HCT116 (cell line): ENCODE measurements at regions not wholly inside any gene's neighbourhood (a gene's known extent, or its start where the extent isn't known, plus 50 kb on each side); places are given as distances from the start of the nearest gene placed in this dataset.

Source experiments
- ATAC-seq: fragments of 200-7000 bp; cut with Tn5 transposase; 2 replicates; pipeline ENCODE4 v1.9.1; 2020; ENCODE audit warnings: mild to moderate bottlenecking, moderate library complexity
- BruUV-seq: library from RNA; stranded (reverse); fragments of 400-500 nt; replicated peaks from 2 replicates; lab custom pipeline; 2021; lab: Mats Ljungman, UMichigan
- CTCF ChIA-PET: fragments of 300-600 bp; sonication (Branson Sonifier 250); formaldehyde crosslinking; loops from one replicate; lab custom pipeline; 2021; ENCODE audit warnings: antibody characterized with exemption; lab: Charles Lee
- POLR2A ChIA-PET: fragments of 300-600, 350-600 bp; sonication (Branson Sonifier 250); formaldehyde crosslinking; loops from one replicate; lab custom pipeline; 2021; ENCODE audit warnings: antibody characterized with exemption; lab: Charles Lee
- RAD21 ChIA-PET, 2 experiments: fragments of 300-600 bp; sonication (Branson Sonifier 250); formaldehyde crosslinking; loops; one replicate each; lab custom pipeline; 2023; ENCODE audit warnings: low total read pairs in 2 of 2; ENCODE audit not compliant: uncharacterized antibody in 2 of 2, unreplicated experiment in 2 of 2, low non-redundant PET in 1 of 2; lab: Charles Lee
- DNase-seq: peaks from one replicate; pipeline ENCODE4 v3.0.0-alpha.2; 2010; ENCODE audit warnings: low read depth, low spot score
- H2AFZ ChIP-seq: fragments of 200-600 bp; shearing (Covaris generic), sonication (generic); 2 replicates; pipeline ENCODE4 v1.6.1; 2017; ENCODE audit warnings: low read depth, mixed run types, mixed read lengths, antibody characterized with exemption, low read length; ENCODE audit not compliant: poor library complexity, severe bottlenecking
- H3K27ac ChIP-seq: 2 replicates; pipeline ENCODE4 v1.5.1; 2012; ENCODE audit warnings: low read depth, low read length
- H3K27me3 ChIP-seq: fragments of 200-600 bp; sonication (generic); 2 replicates; pipeline ENCODE4 v1.6.1; 2016; ENCODE audit warnings: mixed run types, low read length, mixed read lengths; ENCODE audit not compliant: insufficient read depth
- H3K36me3 ChIP-seq, 2 experiments: fragments of 200-500 bp in 1 of 2; fragments of 200-600 bp in 1 of 2; sonication (Bioruptor generic) in 1 of 2; sonication (generic) in 1 of 2; 2 replicates each; pipeline versions ENCODE4 v1.5.1 to v1.6.1; 2014 to 2016; ENCODE audit warnings: low read length in 2 of 2, inconsistent platforms in 1 of 2, mixed read lengths in 1 of 2, mixed run types in 1 of 2; ENCODE audit not compliant: insufficient read depth in 2 of 2, control insufficient read depth in 1 of 2
- H3K4me1 ChIP-seq, 2 experiments: fragments of 200-600 bp in 1 of 2; sonication (generic) in 1 of 2; 2 replicates each; pipeline versions ENCODE4 v1.5.1 to v1.6.1; 2012 to 2017; ENCODE audit warnings: low read length in 2 of 2, inconsistent platforms in 1 of 2, mild to moderate bottlenecking in 1 of 2, mixed read lengths in 1 of 2, mixed run types in 1 of 2, moderate library complexity in 1 of 2; ENCODE audit not compliant: insufficient read depth in 2 of 2, control insufficient read depth in 1 of 2
- H3K4me2 ChIP-seq: fragments of 200-600 bp; sonication (generic); 2 replicates; pipeline ENCODE4 v1.6.1; 2017; ENCODE audit warnings: mixed run types, low read length, mixed read lengths
- H3K4me3 ChIP-seq, 2 experiments: fragments of 200-600 bp in 1 of 2; sonication (generic) in 1 of 2; replicated peaks in 1 of 2; 2 replicates each; pipeline ENCODE4 v1.5.1; 2011 to 2016; ENCODE audit warnings: low read length in 2 of 2, control low read depth in 1 of 2, low read depth in 1 of 2, mild to moderate bottlenecking in 1 of 2, mixed read lengths in 1 of 2, mixed run types in 1 of 2
- H3K79me2 ChIP-seq: fragments of 200-600 bp; sonication (generic); 2 replicates; pipeline ENCODE4 v1.6.1; 2017; ENCODE audit warnings: mild to moderate bottlenecking, mixed run types, low read length, moderate library complexity, mixed read lengths; ENCODE audit not compliant: insufficient read depth
- H3K9ac ChIP-seq: fragments of 200-600 bp; sonication (generic); 2 replicates; pipeline ENCODE4 v1.6.1; 2016; ENCODE audit warnings: low read length, mixed read lengths
- H3K9me2 ChIP-seq: fragments of 200-600 bp; sonication (generic), shearing (Covaris generic); 2 replicates; pipeline ENCODE4 v1.6.1; 2017; ENCODE audit warnings: mixed run types, mild to moderate bottlenecking, moderate library complexity; ENCODE audit not compliant: insufficient read depth
- H3K9me3 ChIP-seq, 2 experiments: fragments of 200-500 bp in 1 of 2; fragments of 200-600 bp in 1 of 2; sonication (Bioruptor generic) in 1 of 2; sonication (generic) in 1 of 2; 2 replicates each; pipeline ENCODE4 v1.6.1; 2014 to 2017; ENCODE audit warnings: low read length in 2 of 2, mixed read lengths in 2 of 2, inconsistent platforms in 1 of 2, low read depth in 1 of 2, mild to moderate bottlenecking in 1 of 2, mixed run types in 1 of 2, moderate library complexity in 1 of 2; ENCODE audit not compliant: control insufficient read depth in 1 of 2, insufficient read depth in 1 of 2
- H4K20me1 ChIP-seq: fragments of 200-600 bp; sonication (generic), shearing (Covaris generic); 2 replicates; pipeline ENCODE4 v1.6.1; 2017; ENCODE audit warnings: mixed run types, mild to moderate bottlenecking, moderate library complexity; ENCODE audit not compliant: insufficient read depth
- CBX3 ChIP-seq: IDR thresholded peaks from 2 replicates; pipeline ENCODE4 v1.6.1; 2012; ENCODE audit warnings: low read depth
- ELF1 ChIP-seq: IDR thresholded peaks from 2 replicates; pipeline ENCODE4 v1.6.1; 2012; ENCODE audit warnings: low read depth, borderline replicate concordance
- EZH2phosphoT487 ChIP-seq: fragments of 200-600 bp; IDR thresholded peaks from 2 replicates; pipeline ENCODE4 v1.6.1; 2018; ENCODE audit warnings: antibody characterized with exemption, borderline replicate concordance
- FOSL1 ChIP-seq: IDR thresholded peaks from 2 replicates; pipeline ENCODE4 v1.6.1; 2012; ENCODE audit warnings: low read depth
- JUND ChIP-seq: IDR thresholded peaks from 2 replicates; pipeline ENCODE4 v1.6.1; 2012
- RAD21 ChIP-seq: IDR thresholded peaks from 2 replicates; pipeline ENCODE4 v1.6.1; 2012; ENCODE audit warnings: low read depth, mild to moderate bottlenecking
- SP1 ChIP-seq: IDR thresholded peaks from 2 replicates; pipeline ENCODE4 v1.6.1; 2012; ENCODE audit warnings: low read depth
- TCF7L2 ChIP-seq: IDR thresholded peaks from 2 replicates; pipeline ENCODE4 v1.7.0; 2011; ENCODE audit warnings: borderline replicate concordance, inconsistent platforms; ENCODE audit not compliant: insufficient read depth, insufficient read length; ENCODE audit errors: extremely low read depth
- YY1 ChIP-seq: IDR thresholded peaks from 2 replicates; pipeline ENCODE4 v1.6.1; 2011; ENCODE audit warnings: low read length, low read depth, moderate library complexity, mild to moderate bottlenecking; ENCODE audit not compliant: insufficient replicate concordance; ENCODE audit errors: extremely low read depth
- ZNF274 ChIP-seq: fragments of 200-500 bp; sonication (Bioruptor generic); IDR thresholded peaks from 2 replicates; pipeline ENCODE4 v1.6.1; 2014; ENCODE audit warnings: mild to moderate bottlenecking, low read depth, low read length, inconsistent platforms
- intact Hi-C: fragments of 100-400 bp; cut with micrococcal nuclease; formaldehyde crosslinking; loops from 2 replicates; pipeline ENCODE4 v1.10.0; 2022
- TF ChIP-seq, protein P1 (sequence below): IDR thresholded peaks from 2 replicates; pipeline ENCODE4 v1.6.1; 2011; ENCODE audit warnings: mild to moderate bottlenecking, low read length, moderate library complexity; ENCODE audit not compliant: insufficient replicate concordance; ENCODE audit errors: extremely low read depth
- TF ChIP-seq, protein P2 (sequence below): IDR thresholded peaks from 2 replicates; pipeline ENCODE4 v1.6.1; 2012
- TF ChIP-seq, protein P3 (sequence below): IDR thresholded peaks from 2 replicates; pipeline ENCODE4 v1.6.1; 2012
- TF ChIP-seq, protein P4 (sequence below): IDR thresholded peaks from 2 replicates; pipeline ENCODE4 v1.6.1; 2012; ENCODE audit warnings: low read depth

DNA sequence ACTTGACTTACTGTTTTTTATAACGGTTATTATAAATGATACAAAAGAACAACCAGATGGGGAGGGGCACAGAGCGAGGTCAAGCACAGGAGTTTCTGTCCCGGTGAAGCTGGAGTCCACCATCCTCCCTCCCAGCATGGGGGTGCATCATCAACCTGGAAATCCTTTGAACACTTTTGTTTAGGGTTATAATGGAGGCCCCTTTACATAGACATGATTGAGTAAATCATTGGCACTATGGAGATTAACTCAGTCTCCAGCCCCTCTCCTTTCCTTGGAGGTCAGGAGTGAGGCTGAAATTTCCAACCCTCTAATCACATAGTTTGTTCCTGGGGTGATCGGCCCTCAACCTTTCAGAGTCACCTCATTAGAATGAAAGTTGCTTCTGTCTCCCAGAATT is 71.8 kb upstream of the ANKEF1 start:
- ChIA-PET RAD21 (no interaction called here), CTCF (no interaction called here), POLR2A (no interaction called here)
- H3K4me1 ChIP-seq, result no peaks in the 10 kb centered on the region
- H3K4me2 ChIP-seq, result no peak overlapping the region
- no peaks in the 10 kb centered on the region for H4K20me1 ChIP-seq
- no TSS peak for BruUV-seq
- intact Hi-C loops, result no loop called here
- no peak overlapping the region for H3K9ac ChIP-seq
- no peak overlapping the region for H3K27ac ChIP-seq
- no peaks in the 10 kb centered on the region for H3K79me2 ChIP-seq
- no peak for DNase-seq
- H3K36me3 ChIP-seq, result no peaks in the 10 kb centered on the region
- no peaks in the 10 kb centered on the region for H3K27me3 ChIP-seq
- no peak overlapping the region for H2AFZ ChIP-seq
- no peaks in the 10 kb centered on the region for H3K9me3 ChIP-seq
- no peaks in the 10 kb centered on the region for H3K9me2 ChIP-seq
- H3K4me3 ChIP-seq, result no peak overlapping the region
- no peak for TF ChIP-seq ZNF274
- TF ChIP-seq JUND, result no peak
- no peak for TF ChIP-seq TCF7L2
- TF ChIP-seq SP1, result no peak
- TF ChIP-seq EZH2phosphoT487, result no peak
- TF ChIP-seq, protein P1, sequence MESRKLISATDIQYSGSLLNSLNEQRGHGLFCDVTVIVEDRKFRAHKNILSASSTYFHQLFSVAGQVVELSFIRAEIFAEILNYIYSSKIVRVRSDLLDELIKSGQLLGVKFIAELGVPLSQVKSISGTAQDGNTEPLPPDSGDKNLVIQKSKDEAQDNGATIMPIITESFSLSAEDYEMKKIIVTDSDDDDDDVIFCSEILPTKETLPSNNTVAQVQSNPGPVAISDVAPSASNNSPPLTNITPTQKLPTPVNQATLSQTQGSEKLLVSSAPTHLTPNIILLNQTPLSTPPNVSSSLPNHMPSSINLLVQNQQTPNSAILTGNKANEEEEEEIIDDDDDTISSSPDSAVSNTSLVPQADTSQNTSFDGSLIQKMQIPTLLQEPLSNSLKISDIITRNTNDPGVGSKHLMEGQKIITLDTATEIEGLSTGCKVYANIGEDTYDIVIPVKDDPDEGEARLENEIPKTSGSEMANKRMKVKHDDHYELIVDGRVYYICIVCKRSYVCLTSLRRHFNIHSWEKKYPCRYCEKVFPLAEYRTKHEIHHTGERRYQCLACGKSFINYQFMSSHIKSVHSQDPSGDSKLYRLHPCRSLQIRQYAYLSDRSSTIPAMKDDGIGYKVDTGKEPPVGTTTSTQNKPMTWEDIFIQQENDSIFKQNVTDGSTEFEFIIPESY, result no peak
- TF ChIP-seq YY1, result no peak
- TF ChIP-seq, protein P2, sequence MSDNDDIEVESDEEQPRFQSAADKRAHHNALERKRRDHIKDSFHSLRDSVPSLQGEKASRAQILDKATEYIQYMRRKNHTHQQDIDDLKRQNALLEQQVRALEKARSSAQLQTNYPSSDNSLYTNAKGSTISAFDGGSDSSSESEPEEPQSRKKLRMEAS, result no peak
- TF ChIP-seq, protein P3, sequence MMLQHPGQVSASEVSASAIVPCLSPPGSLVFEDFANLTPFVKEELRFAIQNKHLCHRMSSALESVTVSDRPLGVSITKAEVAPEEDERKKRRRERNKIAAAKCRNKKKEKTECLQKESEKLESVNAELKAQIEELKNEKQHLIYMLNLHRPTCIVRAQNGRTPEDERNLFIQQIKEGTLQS, result no peak
- no peak for TF ChIP-seq ELF1
- TF ChIP-seq, protein P4, sequence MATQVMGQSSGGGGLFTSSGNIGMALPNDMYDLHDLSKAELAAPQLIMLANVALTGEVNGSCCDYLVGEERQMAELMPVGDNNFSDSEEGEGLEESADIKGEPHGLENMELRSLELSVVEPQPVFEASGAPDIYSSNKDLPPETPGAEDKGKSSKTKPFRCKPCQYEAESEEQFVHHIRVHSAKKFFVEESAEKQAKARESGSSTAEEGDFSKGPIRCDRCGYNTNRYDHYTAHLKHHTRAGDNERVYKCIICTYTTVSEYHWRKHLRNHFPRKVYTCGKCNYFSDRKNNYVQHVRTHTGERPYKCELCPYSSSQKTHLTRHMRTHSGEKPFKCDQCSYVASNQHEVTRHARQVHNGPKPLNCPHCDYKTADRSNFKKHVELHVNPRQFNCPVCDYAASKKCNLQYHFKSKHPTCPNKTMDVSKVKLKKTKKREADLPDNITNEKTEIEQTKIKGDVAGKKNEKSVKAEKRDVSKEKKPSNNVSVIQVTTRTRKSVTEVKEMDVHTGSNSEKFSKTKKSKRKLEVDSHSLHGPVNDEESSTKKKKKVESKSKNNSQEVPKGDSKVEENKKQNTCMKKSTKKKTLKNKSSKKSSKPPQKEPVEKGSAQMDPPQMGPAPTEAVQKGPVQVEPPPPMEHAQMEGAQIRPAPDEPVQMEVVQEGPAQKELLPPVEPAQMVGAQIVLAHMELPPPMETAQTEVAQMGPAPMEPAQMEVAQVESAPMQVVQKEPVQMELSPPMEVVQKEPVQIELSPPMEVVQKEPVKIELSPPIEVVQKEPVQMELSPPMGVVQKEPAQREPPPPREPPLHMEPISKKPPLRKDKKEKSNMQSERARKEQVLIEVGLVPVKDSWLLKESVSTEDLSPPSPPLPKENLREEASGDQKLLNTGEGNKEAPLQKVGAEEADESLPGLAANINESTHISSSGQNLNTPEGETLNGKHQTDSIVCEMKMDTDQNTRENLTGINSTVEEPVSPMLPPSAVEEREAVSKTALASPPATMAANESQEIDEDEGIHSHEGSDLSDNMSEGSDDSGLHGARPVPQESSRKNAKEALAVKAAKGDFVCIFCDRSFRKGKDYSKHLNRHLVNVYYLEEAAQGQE, result no peak
- no peak for TF ChIP-seq RAD21
- no peak for TF ChIP-seq FOSL1
- no peak for TF ChIP-seq CBX3
- no peak for ATAC-seq
